Activated T-helper 1 cell treated with anti-CD3 and anti-CD28 coated beads, Interleukin-12 subunit alpha, Interleukin-12 subunit beta, Interleukin-2, Interleukin-4 antibody, amounts not matched to agents 30 ng/mL and 10 ng/mL and 1 ng/mL, durations not matched to agents 14 hours and 24 hours and 36 hours (primary cell): ENCODE measurements at regions not wholly inside any gene's neighbourhood (a gene's known extent, or its start where the extent isn't known, plus 50 kb on each side); places are given as distances from the start of the nearest gene placed in this dataset.
"Not testable (repeated sequence)": the region's sequence is repeated elsewhere in the genome, so short reads cannot be mapped to it uniquely, and the experiment has no call there.

Experiments used
- DNase-seq: peaks from one replicate; pipeline ENCODE4 v3.0.0; 2021; ENCODE audit warnings: low spot score
- H3K27ac Mint-ChIP-seq: one replicate; pipeline ENCODE4 v1.8.0; 2021; ENCODE audit warnings: mild to moderate bottlenecking, mixed read lengths
- H3K27me3 Mint-ChIP-seq: one replicate; pipeline ENCODE4 v1.8.0; 2022; ENCODE audit warnings: mild to moderate bottlenecking, moderate library complexity, mixed read lengths; ENCODE audit not compliant: insufficient read depth
- H3K36me3 Mint-ChIP-seq: one replicate; pipeline ENCODE4 v1.8.0; 2021; ENCODE audit warnings: low read depth, mixed read lengths
- H3K4me1 Mint-ChIP-seq: one replicate; pipeline ENCODE4 v1.8.0; 2021; ENCODE audit warnings: low read depth, mixed read lengths
- H3K4me3 Mint-ChIP-seq: one replicate; pipeline ENCODE4 v1.8.0; 2021; ENCODE audit warnings: mild to moderate bottlenecking, moderate library complexity, mixed read lengths
- H3K9me3 Mint-ChIP-seq: one replicate; pipeline ENCODE4 v1.8.0; 2021; ENCODE audit warnings: mixed read lengths
- intact Hi-C: fragments of 100-400 bp; cut with micrococcal nuclease; formaldehyde crosslinking; loops from one replicate; pipeline ENCODE4 v1.15.1; 2024

- H3K27ac Mint-ChIP-seq, DNase-seq, H3K4me1 Mint-ChIP-seq, H3K36me3 Mint-ChIP-seq, intact Hi-C loops, H3K4me3 Mint-ChIP-seq, H3K27me3 Mint-ChIP-seq: not testable (repeated sequence)
- peaks cover 13% of the 10 kb centered on the region for H3K9me3 Mint-ChIP-seq
Observed at GRCh38 chrX:56451981-56452380, 111.4 kb upstream of the UBQLN2 start.

- intact Hi-C loops = no loop called here
- no peak for DNase-seq
- Mint-ChIP-seq H3K36me3 (peaks cover 4% of the 10 kb centered on the region), H3K9me3 (peaks cover 34% of the 10 kb centered on the region), H3K4me3 (no peak overlapping the region), H3K27ac (no peak overlapping the region), H3K27me3 (no peaks in the 10 kb centered on the region), H3K4me1 (peaks cover 16% of the 10 kb centered on the region)
Observed at GRCh38 chrX:56462389-56462788, 101.0 kb upstream of the UBQLN2 start.

GRCh38 chrX:56468441-56468840 is 95.0 kb upstream of the UBQLN2 start:
- no peak overlapping the region for H3K4me3 Mint-ChIP-seq
- H3K27ac Mint-ChIP-seq = no peak overlapping the region
- H3K27me3 Mint-ChIP-seq = no peaks in the 10 kb centered on the region

GRCh38 chrX:56494923-56495322 is 68.5 kb upstream of the UBQLN2 start:
- H3K4me3 Mint-ChIP-seq, H3K27me3 Mint-ChIP-seq, H3K4me1 Mint-ChIP-seq, DNase-seq, H3K27ac Mint-ChIP-seq, intact Hi-C loops: not testable (repeated sequence)
- H3K36me3 Mint-ChIP-seq = peaks cover 11% of the 10 kb centered on the region
- H3K9me3 Mint-ChIP-seq = peaks cover 21% of the 10 kb centered on the region

More at GRCh38 chrX:56468441-56468840, 95.0 kb upstream of the UBQLN2 start:
- Mint-ChIP-seq H3K36me3 (no peaks in the 10 kb centered on the region), H3K4me1 (no peaks in the 10 kb centered on the region), H3K9me3 (peaks cover 21% of the 10 kb centered on the region)
- no peak for DNase-seq
- intact Hi-C loops = no loop called here

GRCh38 chrX:56498756-56499155 is 64.7 kb upstream of the UBQLN2 start:
- intact Hi-C loops = no loop called here
- DNase-seq = no peak
- Mint-ChIP-seq H3K9me3 (peaks cover 14% of the 10 kb centered on the region), H3K36me3 (peaks cover 7% of the 10 kb centered on the region), H3K4me1 (no peaks in the 10 kb centered on the region), H3K27ac (no peak overlapping the region), H3K4me3 (no peak overlapping the region), H3K27me3 (no peaks in the 10 kb centered on the region)

- Mint-ChIP-seq H3K9me3 (peaks cover 8% of the 10 kb centered on the region), H3K4me1 (no peaks in the 10 kb centered on the region), H3K27me3 (no peaks in the 10 kb centered on the region), H3K36me3 (peaks cover 2% of the 10 kb centered on the region), H3K4me3 (no peak overlapping the region), H3K27ac (no peak overlapping the region)
- DNase-seq = no peak
- intact Hi-C loops = no loop called here
Observed at GRCh38 chrX:56499372-56499771, 64.1 kb upstream of the UBQLN2 start.

- intact Hi-C loops = no loop called here
- no peaks in the 10 kb centered on the region for H3K27me3 Mint-ChIP-seq
- H3K4me3 Mint-ChIP-seq = no peak overlapping the region
- no peak overlapping the region for H3K27ac Mint-ChIP-seq
- DNase-seq = no peak
- H3K36me3 Mint-ChIP-seq = peaks cover 3% of the 10 kb centered on the region
- peaks cover 28% of the 10 kb centered on the region for H3K9me3 Mint-ChIP-seq
- H3K4me1 Mint-ChIP-seq = no peaks in the 10 kb centered on the region
Observed at GRCh38 chrX:56503941-56504673, 59.3 kb upstream of the UBQLN2 start.

GRCh38 chrX:56505866-56506265 is 57.6 kb upstream of the UBQLN2 start:
- H3K9me3 Mint-ChIP-seq = peaks cover 43% of the 10 kb centered on the region

More at GRCh38 chrX:56505866-56506265, 57.6 kb upstream of the UBQLN2 start:
- Mint-ChIP-seq H3K4me1 (peaks cover 6% of the 10 kb centered on the region), H3K27ac (no peak overlapping the region), H3K36me3 (peaks cover 5% of the 10 kb centered on the region), H3K4me3 (no peak overlapping the region), H3K27me3 (no peaks in the 10 kb centered on the region)
- DNase-seq = no peak
- intact Hi-C loops = no loop called here
